ENCODE measurements at regions not wholly inside any gene's neighbourhood (a gene's known extent, or its start where the extent isn't known, plus 50 kb on each side); places are given as distances from the start of the nearest gene placed in this dataset.

- peak overlapping the region; percentile 72 for H3K27ac ChIP-seq
- ATAC-seq: peak; percentile 69
- intact Hi-C loops (cut with DNase I): no loop called here
Observed at GRCh38 chr4:163622379-163623035, 128.0 kb downstream of the TMA16 start.

GRCh38 chr4:163623787-163624186 lies 129.3 kb downstream of the TMA16 start:
- no peaks in the 10 kb centered on the region for H3K36me3 ChIP-seq
- no peak for DNase-seq
- no peak for ATAC-seq
- H3K4me3 ChIP-seq: no peak overlapping the region
- intact Hi-C loops (cut with DNase I): no loop called here
- H3K27me3 ChIP-seq: no peaks in the 10 kb centered on the region
- no peaks in the 10 kb centered on the region for H3K4me1 ChIP-seq
- no peak for TF ChIP-seq CTCF (IDR thresholded peaks at IDR 0.05)
- H3K9me3 ChIP-seq: no peaks in the 10 kb centered on the region
- H3K27ac ChIP-seq: no peak overlapping the region

More at GRCh38 chr4:163622379-163623035, 128.0 kb downstream of the TMA16 start:
- no peaks in the 10 kb centered on the region for H3K36me3 ChIP-seq
- DNase-seq: no peak
- no peaks in the 10 kb centered on the region for H3K27me3 ChIP-seq
- H3K9me3 ChIP-seq: no peaks in the 10 kb centered on the region
- no peaks in the 10 kb centered on the region for H3K4me1 ChIP-seq
- TF ChIP-seq CTCF (IDR thresholded peaks at IDR 0.05): no peak
- H3K4me3 ChIP-seq: no peak overlapping the region

GRCh38 chr4:163624727-163625126 lies 130.2 kb downstream of the TMA16 start:
- H3K9me3 ChIP-seq: no peaks in the 10 kb centered on the region
- no peaks in the 10 kb centered on the region for H3K4me1 ChIP-seq
- intact Hi-C loops (cut with DNase I): no loop called here
- ATAC-seq: no peak
- no peak overlapping the region for H3K27ac ChIP-seq
- DNase-seq: no peak
- no peak overlapping the region for H3K4me3 ChIP-seq
- TF ChIP-seq CTCF (IDR thresholded peaks at IDR 0.05): no peak
- no peaks in the 10 kb centered on the region for H3K36me3 ChIP-seq
- no peaks in the 10 kb centered on the region for H3K27me3 ChIP-seq

GRCh38 chr4:163631288-163631687 lies 136.8 kb downstream of the TMA16 start:
- intact Hi-C loops (cut with DNase I): no loop called here
- TF ChIP-seq CTCF (IDR thresholded peaks at IDR 0.05): no peak
- ATAC-seq (no peak), DNase-seq (no peak)
- Histone ChIP-seq H3K27me3 (no peaks in the 10 kb centered on the region), H3K36me3 (no peaks in the 10 kb centered on the region), H3K4me1 (no peaks in the 10 kb centered on the region), H3K9me3 (no peaks in the 10 kb centered on the region), H3K27ac (no peak overlapping the region), H3K4me3 (no peak overlapping the region)

GRCh38 chr4:163638909-163639308 lies 144.4 kb downstream of the TMA16 start:
- Histone ChIP-seq H3K9me3 (no peaks in the 10 kb centered on the region), H3K27ac (no peak overlapping the region), H3K36me3 (no peaks in the 10 kb centered on the region), H3K4me3 (no peak overlapping the region), H3K27me3 (no peaks in the 10 kb centered on the region), H3K4me1 (no peaks in the 10 kb centered on the region)
- no peak for TF ChIP-seq CTCF (IDR thresholded peaks at IDR 0.05)
- ATAC-seq: no peak
- DNase-seq: no peak
- intact Hi-C loops (cut with DNase I): no loop called here

Data from upper lobe of right lung (tissue), 1 donor.